Panc1 (cell line): ENCODE measurements at regions not wholly inside any gene's neighbourhood (a gene's known extent, or its start where the extent isn't known, plus 50 kb on each side); places are given as distances from the start of the nearest gene placed in this dataset.

Source experiments
- CTCF ChIP-seq: fragments of 450-650 bp; IDR thresholded peaks from 2 replicates; pipeline ENCODE4 v1.5.1; 2017; ENCODE audit warnings: mild to moderate bottlenecking
- POLR2AphosphoS5 ChIP-seq: IDR thresholded peaks from 2 replicates; pipeline ENCODE4 v1.6.1; 2012; ENCODE audit warnings: mild to moderate bottlenecking, low read depth, low read length, moderate library complexity
- REST ChIP-seq, 2 experiments: IDR thresholded peaks; 2 replicates each; pipeline ENCODE4 v1.6.1; 2011 to 2012; ENCODE audit warnings: low read depth in 2 of 2, control low read depth in 1 of 2, low read length in 1 of 2, mild to moderate bottlenecking in 1 of 2, moderate library complexity in 1 of 2; ENCODE audit not compliant: insufficient read depth in 1 of 2
- SIN3A ChIP-seq: IDR thresholded peaks from 2 replicates; pipeline ENCODE4 v1.6.1; 2012; ENCODE audit warnings: low read depth, mild to moderate bottlenecking, low read length, moderate library complexity, borderline replicate concordance; ENCODE audit not compliant: insufficient read depth

- TF ChIP-seq CTCF, result no peak
- no peak for TF ChIP-seq SIN3A
- no peak for TF ChIP-seq POLR2AphosphoS5
- no peak for TF ChIP-seq REST (IDR thresholded peaks at IDR 0.05; ENCODE audit: insufficient read depth in 1 of 2, low read depth in 2 of 2, low read length in 1 of 2)
Observed at GRCh38 chr15:95182091-95182490, 950.7 kb downstream of the MCTP2 start.
